ENCODE measurements at regions not wholly inside any gene's neighbourhood (a gene's known extent, or its start where the extent isn't known, plus 50 kb on each side); places are given as distances from the start of the nearest gene placed in this dataset.

DNA sequence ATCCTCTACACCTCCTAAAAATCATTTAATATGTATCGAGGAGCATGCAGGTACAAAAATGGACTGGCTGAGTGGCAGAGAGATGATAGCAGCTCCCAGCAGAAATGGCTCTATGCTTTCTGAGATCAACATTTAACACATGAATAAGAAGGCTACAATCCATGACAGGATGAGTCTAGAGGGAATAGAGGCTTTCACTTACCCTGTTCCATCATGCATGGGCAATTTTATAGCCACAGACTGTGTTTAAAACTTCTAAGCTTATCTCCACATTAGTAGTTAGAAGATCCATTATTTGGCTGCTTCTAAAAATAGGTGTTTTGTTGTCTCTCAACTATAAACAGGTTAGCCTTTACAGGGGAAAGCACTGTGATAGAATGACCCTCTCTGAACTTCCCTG lies 149.1 kb upstream of the ARHGAP28 start:
- DNase-seq (no peak), ATAC-seq (no peak)
- no peaks in the 10 kb centered on the region for H3K9me3 ChIP-seq
- H3K36me3 ChIP-seq: no peaks in the 10 kb centered on the region
- no peaks in the 10 kb centered on the region for H3K27me3 ChIP-seq
- intact Hi-C loops (cut with DNase I; ENCODE audit: low total_unique reads): no loop called here
- H3K27ac ChIP-seq: no peak overlapping the region
- no peak overlapping the region for H3K4me3 ChIP-seq
- TF ChIP-seq POLR2A (IDR thresholded peaks at IDR 0.05): no peak
- TF ChIP-seq, protein P1, sequence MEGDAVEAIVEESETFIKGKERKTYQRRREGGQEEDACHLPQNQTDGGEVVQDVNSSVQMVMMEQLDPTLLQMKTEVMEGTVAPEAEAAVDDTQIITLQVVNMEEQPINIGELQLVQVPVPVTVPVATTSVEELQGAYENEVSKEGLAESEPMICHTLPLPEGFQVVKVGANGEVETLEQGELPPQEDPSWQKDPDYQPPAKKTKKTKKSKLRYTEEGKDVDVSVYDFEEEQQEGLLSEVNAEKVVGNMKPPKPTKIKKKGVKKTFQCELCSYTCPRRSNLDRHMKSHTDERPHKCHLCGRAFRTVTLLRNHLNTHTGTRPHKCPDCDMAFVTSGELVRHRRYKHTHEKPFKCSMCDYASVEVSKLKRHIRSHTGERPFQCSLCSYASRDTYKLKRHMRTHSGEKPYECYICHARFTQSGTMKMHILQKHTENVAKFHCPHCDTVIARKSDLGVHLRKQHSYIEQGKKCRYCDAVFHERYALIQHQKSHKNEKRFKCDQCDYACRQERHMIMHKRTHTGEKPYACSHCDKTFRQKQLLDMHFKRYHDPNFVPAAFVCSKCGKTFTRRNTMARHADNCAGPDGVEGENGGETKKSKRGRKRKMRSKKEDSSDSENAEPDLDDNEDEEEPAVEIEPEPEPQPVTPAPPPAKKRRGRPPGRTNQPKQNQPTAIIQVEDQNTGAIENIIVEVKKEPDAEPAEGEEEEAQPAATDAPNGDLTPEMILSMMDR (IDR thresholded peaks at IDR 0.05 in 4 of 5, conservative IDR thresholded peaks at IDR 0.05 in 1 of 5): no peak
- in situ Hi-C loops (cut with MboI; ENCODE audit: low sequenced_read_pairs in 4 of 4): no loop called here
- H3K4me1 ChIP-seq: no peaks in the 10 kb centered on the region

DNA sequence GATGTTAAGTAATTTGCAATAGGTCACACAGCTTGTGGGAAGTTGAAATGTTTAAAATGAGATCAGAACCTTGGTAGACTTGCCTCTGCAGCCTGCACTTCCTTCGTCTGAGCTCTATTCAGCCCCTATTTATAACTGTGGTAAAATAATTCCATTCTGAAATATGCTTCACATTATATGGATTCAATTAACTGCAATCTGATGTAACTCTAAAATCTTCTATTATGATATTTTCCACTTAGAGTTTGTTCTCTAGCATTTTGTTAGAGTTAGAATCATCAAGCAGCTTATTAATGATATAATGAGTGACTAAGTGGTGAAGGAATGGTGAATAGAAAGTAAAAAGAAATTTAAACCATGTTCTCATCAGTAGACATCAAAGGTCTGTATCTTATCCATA lies 139.6 kb upstream of the ARHGAP28 start:
- no peaks in the 10 kb centered on the region for H3K4me1 ChIP-seq
- no peak for ATAC-seq
- no peak overlapping the region for H3K4me3 ChIP-seq
- no peak for DNase-seq
- no peak for TF ChIP-seq POLR2A (IDR thresholded peaks at IDR 0.05)
- TF ChIP-seq, protein P1 (IDR thresholded peaks at IDR 0.05 in 4 of 5, conservative IDR thresholded peaks at IDR 0.05 in 1 of 5): no peak
- H3K27ac ChIP-seq: no peak overlapping the region
- H3K36me3 ChIP-seq: no peaks in the 10 kb centered on the region
- in situ Hi-C loops (cut with MboI; ENCODE audit: low sequenced_read_pairs in 4 of 4) (no loop called here), intact Hi-C loops (cut with DNase I; ENCODE audit: low total_unique reads) (no loop called here)
- no peaks in the 10 kb centered on the region for H3K27me3 ChIP-seq
- no peaks in the 10 kb centered on the region for H3K9me3 ChIP-seq

DNA sequence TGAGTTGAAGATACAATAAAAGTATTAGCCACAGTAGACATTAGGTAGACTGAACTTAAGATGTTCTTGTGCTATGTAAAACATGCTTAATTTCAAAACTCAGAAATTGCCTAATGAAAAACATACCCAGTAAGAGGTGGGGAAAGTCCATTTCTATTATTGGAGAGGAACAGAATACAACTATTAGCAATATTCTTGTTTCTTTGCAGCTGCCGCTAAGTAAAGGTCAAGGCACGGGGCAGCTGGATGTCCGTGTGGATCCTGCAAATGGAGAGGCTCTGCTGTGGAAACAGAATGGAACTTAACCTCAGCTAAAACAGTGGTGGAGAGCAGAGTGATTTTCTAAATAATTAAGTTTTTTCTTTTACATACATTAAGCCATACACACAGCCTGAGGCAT lies 139.2 kb upstream of the ARHGAP28 start:
- DNase-seq: no peak
- no peak for ATAC-seq
- H3K27ac ChIP-seq: no peak overlapping the region
- H3K27me3 ChIP-seq: no peaks in the 10 kb centered on the region
- H3K36me3 ChIP-seq: no peaks in the 10 kb centered on the region
- no peaks in the 10 kb centered on the region for H3K4me1 ChIP-seq
- in situ Hi-C loops (cut with MboI; ENCODE audit: low sequenced_read_pairs in 4 of 4) (no loop called here), intact Hi-C loops (cut with DNase I; ENCODE audit: low total_unique reads) (no loop called here)
- H3K4me3 ChIP-seq: no peak overlapping the region
- TF ChIP-seq, protein P1 (IDR thresholded peaks at IDR 0.05 in 4 of 5, conservative IDR thresholded peaks at IDR 0.05 in 1 of 5): no peak
- TF ChIP-seq POLR2A (IDR thresholded peaks at IDR 0.05): no peak
- no peaks in the 10 kb centered on the region for H3K9me3 ChIP-seq

DNA sequence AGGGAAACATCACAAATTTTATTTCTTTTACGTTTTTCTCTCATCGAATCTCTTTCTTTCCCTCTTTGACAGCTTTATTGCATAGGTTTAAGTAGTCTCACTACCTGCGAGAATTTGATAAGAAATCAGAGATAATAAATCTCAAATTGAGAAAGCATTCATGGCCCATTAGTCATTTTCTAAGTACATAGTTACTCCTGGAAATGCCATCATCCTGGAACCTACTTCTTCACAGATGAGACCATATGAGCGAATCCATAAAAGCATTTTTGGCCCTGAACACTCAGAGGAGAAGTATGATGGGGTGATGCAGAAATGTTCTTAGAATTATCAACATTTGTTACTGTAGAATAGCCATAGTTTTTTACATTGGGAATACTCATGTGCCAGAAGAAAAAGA lies 138.0 kb upstream of the ARHGAP28 start:
- H3K27ac ChIP-seq: no peak overlapping the region
- H3K4me3 ChIP-seq: no peak overlapping the region
- intact Hi-C loops (cut with DNase I; ENCODE audit: low total_unique reads) (no loop called here), in situ Hi-C loops (cut with MboI; ENCODE audit: low sequenced_read_pairs in 4 of 4) (no loop called here)
- no peak for ATAC-seq
- no peak for DNase-seq
- H3K4me1 ChIP-seq: no peaks in the 10 kb centered on the region
- H3K36me3 ChIP-seq: no peaks in the 10 kb centered on the region
- H3K9me3 ChIP-seq: no peaks in the 10 kb centered on the region
- TF ChIP-seq, protein P1 (IDR thresholded peaks at IDR 0.05 in 4 of 5, conservative IDR thresholded peaks at IDR 0.05 in 1 of 5): no peak
- no peak for TF ChIP-seq POLR2A (IDR thresholded peaks at IDR 0.05)
- H3K27me3 ChIP-seq: no peaks in the 10 kb centered on the region

DNA sequence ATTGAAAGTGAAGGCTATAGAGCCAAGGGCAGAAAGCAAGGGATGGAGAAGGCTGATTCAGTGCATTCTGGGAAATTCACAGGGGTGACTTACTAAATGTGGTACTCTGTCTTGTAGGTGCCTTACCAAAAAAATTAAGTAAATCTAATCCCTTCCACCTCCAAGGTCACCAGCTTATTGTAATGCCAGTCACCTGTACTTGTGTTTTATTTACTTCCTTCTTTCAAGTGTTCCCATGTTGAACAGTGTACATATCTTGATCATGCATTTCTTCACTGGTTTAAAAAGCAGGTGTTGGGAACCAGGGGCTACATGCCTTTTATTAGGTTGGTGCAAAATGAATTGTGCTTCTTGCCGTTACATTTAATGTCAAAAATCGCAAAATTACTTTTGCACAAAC lies 137.0 kb upstream of the ARHGAP28 start:
- Histone ChIP-seq H3K9me3 (no peaks in the 10 kb centered on the region), H3K27ac (no peak overlapping the region), H3K4me3 (no peak overlapping the region), H3K27me3 (no peaks in the 10 kb centered on the region), H3K36me3 (no peaks in the 10 kb centered on the region), H3K4me1 (no peaks in the 10 kb centered on the region)
- in situ Hi-C loops (cut with MboI; ENCODE audit: low sequenced_read_pairs in 4 of 4): no loop called here
- TF ChIP-seq, protein P1 (IDR thresholded peaks at IDR 0.05 in 4 of 5, conservative IDR thresholded peaks at IDR 0.05 in 1 of 5): no peak
- no peak for TF ChIP-seq POLR2A (IDR thresholded peaks at IDR 0.05)
- DNase-seq (no peak), ATAC-seq (no peak)
- intact Hi-C loops (cut with DNase I; ENCODE audit: low total_unique reads): no loop called here

All from gastrocnemius medialis (tissue), 4 donors.